B cell (primary cell): ENCODE measurements at regions not wholly inside any gene's neighbourhood (a gene's known extent, or its start where the extent isn't known, plus 50 kb on each side); places are given as distances from the start of the nearest gene placed in this dataset.
"Not testable (repeated sequence)": the region's sequence is repeated elsewhere in the genome, so short reads cannot be mapped to it uniquely, and the experiment has no call there.

Source experiments
- ATAC-seq: fragments of 200-7000 bp; cut with Tn5 transposase; one replicate; pipeline ENCODE4 v1.10.0; 2021; ENCODE audit warnings: low read depth, mild to moderate bottlenecking, moderate number of reproducible peaks, moderate library complexity
- CTCF ChIA-PET: fragments of 350-600 bp; sonication (Branson Sonifier 250); formaldehyde crosslinking; loops from one replicate; lab custom pipeline; 2021; ENCODE audit warnings: antibody characterized with exemption, inconsistent platforms; lab: Charles Lee
- POLR2A ChIA-PET: fragments of 350-600 bp; sonication (Branson Sonifier 250); formaldehyde crosslinking; loops from one replicate; lab custom pipeline; 2021; ENCODE audit warnings: antibody characterized with exemption; lab: Charles Lee
- DNase-seq: peaks from one replicate; pipeline ENCODE4 v3.0.0; 2013
- H2AFZ ChIP-seq: 2 replicates; pipeline ENCODE4 v1.6.1; 2012; ENCODE audit warnings: mild to moderate bottlenecking, low read depth, low read length; ENCODE audit not compliant: insufficient read depth, poor library complexity, severe bottlenecking
- H3K27ac ChIP-seq, 2 donors: 1 replicate in 1 of 2; 2 replicates in 1 of 2; pipeline ENCODE4 v1.5.1; 2012 to 2013; ENCODE audit warnings: low read length in 2 of 2, mild to moderate bottlenecking in 2 of 2, moderate library complexity in 1 of 2
- H3K27me3 ChIP-seq, 4 experiments: fragments of 200-600 bp in 1 of 4; sonication (generic) in 1 of 4; replicated peaks in 1 of 4; 1 replicate in 2 of 4; 2 replicates in 2 of 4; pipeline versions ENCODE4 v1.6.1 to v1.7.0; 2013 to 2016; ENCODE audit warnings: low read length in 3 of 4, mild to moderate bottlenecking in 2 of 4, mixed read lengths in 1 of 4, moderate library complexity in 1 of 4; ENCODE audit not compliant: insufficient read depth in 4 of 4, control insufficient read depth in 3 of 4; ENCODE audit errors: control extremely low read depth in 1 of 4
- H3K36me3 ChIP-seq, 2 experiments: replicated peaks in 1 of 2; 1 replicate in 1 of 2; 2 replicates in 1 of 2; pipeline versions ENCODE4 v1.6.1 to v1.7.1; 2013; ENCODE audit warnings: low read length in 1 of 2; ENCODE audit not compliant: insufficient read depth in 2 of 2, control insufficient read depth in 1 of 2; ENCODE audit errors: control extremely low read depth in 1 of 2, extremely low read depth in 1 of 2
- H3K4me1 ChIP-seq, 2 donors: fragments of 200-600 bp in 1 of 2; sonication (generic) in 1 of 2; 1 replicate in 1 of 2; 2 replicates in 1 of 2; pipeline versions ENCODE4 v1.5.1 to v1.6.1; 2013 to 2017; ENCODE audit warnings: low read length in 2 of 2; ENCODE audit not compliant: control insufficient read depth in 2 of 2, insufficient read depth in 2 of 2
- H3K4me2 ChIP-seq: replicated peaks from 2 replicates; pipeline ENCODE3; 2012; ENCODE audit warnings: mild to moderate bottlenecking, low read depth, low read length; ENCODE audit not compliant: poor library complexity, severe bottlenecking
- H3K4me3 ChIP-seq, 5 experiments: fragments of 200-600 bp in 1 of 5; sonication (generic) in 1 of 5; 1 replicate in 3 of 5; 2 replicates in 2 of 5; pipeline versions ENCODE4 v1.5.1 to v1.7.0; 2011 to 2016; ENCODE audit warnings: low read length in 4 of 5, mild to moderate bottlenecking in 4 of 5, low read depth in 2 of 5, control low read depth in 1 of 5, moderate library complexity in 1 of 5; ENCODE audit not compliant: insufficient read depth in 1 of 5; ENCODE audit errors: control extremely low read depth in 1 of 5, extremely low read depth in 1 of 5
- H3K79me2 ChIP-seq: fragments of 200-600 bp; sonication (generic); one replicate; pipeline ENCODE4 v1.6.0; 2016; ENCODE audit warnings: low read length; ENCODE audit not compliant: control insufficient read depth, insufficient read depth
- H3K9ac ChIP-seq: fragments of 200-600 bp; sonication (generic); 2 replicates; pipeline ENCODE4 v1.6.1; 2017; ENCODE audit warnings: mild to moderate bottlenecking, low read length, moderate library complexity
- H3K9me3 ChIP-seq, 3 donors: one replicate each; pipeline versions ENCODE4 v1.6.1 to v1.7.1; 2013; ENCODE audit warnings: low read length in 2 of 3; ENCODE audit not compliant: control insufficient read depth in 2 of 3, insufficient read depth in 1 of 3; ENCODE audit errors: control extremely low read depth in 1 of 3
- H4K20me1 ChIP-seq: 2 replicates; pipeline ENCODE4 v1.6.0; 2012; ENCODE audit warnings: mild to moderate bottlenecking, low read length; ENCODE audit not compliant: insufficient read depth, control insufficient read depth, poor library complexity, severe bottlenecking
- H3K27ac Mint-ChIP-seq: one replicate; pipeline ENCODE4 v1.8.0; 2021; ENCODE audit warnings: mixed read lengths
- H3K27me3 Mint-ChIP-seq: one replicate; pipeline ENCODE4 v1.8.0; 2021; ENCODE audit warnings: mixed read lengths
- H3K4me1 Mint-ChIP-seq: one replicate; pipeline ENCODE4 v1.8.0; 2021; ENCODE audit warnings: mixed read lengths
- H3K4me3 Mint-ChIP-seq: one replicate; pipeline ENCODE4 v1.8.0; 2021; ENCODE audit warnings: mixed read lengths
- H3K9me3 Mint-ChIP-seq: one replicate; pipeline ENCODE4 v1.8.0; 2022; ENCODE audit warnings: mixed read lengths; ENCODE audit not compliant: insufficient read depth
- EZH2 ChIP-seq: IDR thresholded peaks from 2 replicates; pipeline ENCODE4 v1.6.1; 2012; ENCODE audit warnings: borderline replicate concordance, low read depth, mild to moderate bottlenecking, moderate library complexity, low read length; ENCODE audit not compliant: insufficient read depth, poor library complexity, severe bottlenecking
- WGBS: methylation state at CpG from one replicate; pipeline ENCODE4 v1.1.5; 2013; ENCODE audit warnings: missing lambda C conversion rate; ENCODE audit not compliant: insufficient coverage; 5-methylcytosine and 5-hydroxymethylcytosine counted together
- intact Hi-C: fragments of 100-400 bp; cut with micrococcal nuclease; formaldehyde crosslinking; loops from one replicate; pipeline ENCODE4 v1.10.0; 2022
- TF ChIP-seq, protein P1 (sequence below): fragments of 200-600 bp; IDR thresholded peaks from one replicate; pipeline ENCODE4 v1.8.0; 2022; ENCODE audit warnings: antibody characterized with exemption, mild to moderate bottlenecking

- Histone ChIP-seq H3K27me3 (no peaks in the 10 kb centered on the region), H2AFZ (no peak overlapping the region), H3K9me3 (peaks cover 0 to 2% (median 1%) of the 10 kb centered on the region in 3 donors), H4K20me1 (no peaks in the 10 kb centered on the region), H3K4me1 (no peaks in the 10 kb centered on the region), H3K4me2 (no peak overlapping the region), H3K9ac (no peak overlapping the region), H3K4me3 (no peak overlapping the region), H3K36me3 (no peaks in the 10 kb centered on the region), H3K79me2 (no peaks in the 10 kb centered on the region), H3K27ac (no peak overlapping the region)
- ChIA-PET CTCF (no interaction called here), POLR2A (no interaction called here)
- intact Hi-C loops, result no loop called here
- TF ChIP-seq, protein P1, sequence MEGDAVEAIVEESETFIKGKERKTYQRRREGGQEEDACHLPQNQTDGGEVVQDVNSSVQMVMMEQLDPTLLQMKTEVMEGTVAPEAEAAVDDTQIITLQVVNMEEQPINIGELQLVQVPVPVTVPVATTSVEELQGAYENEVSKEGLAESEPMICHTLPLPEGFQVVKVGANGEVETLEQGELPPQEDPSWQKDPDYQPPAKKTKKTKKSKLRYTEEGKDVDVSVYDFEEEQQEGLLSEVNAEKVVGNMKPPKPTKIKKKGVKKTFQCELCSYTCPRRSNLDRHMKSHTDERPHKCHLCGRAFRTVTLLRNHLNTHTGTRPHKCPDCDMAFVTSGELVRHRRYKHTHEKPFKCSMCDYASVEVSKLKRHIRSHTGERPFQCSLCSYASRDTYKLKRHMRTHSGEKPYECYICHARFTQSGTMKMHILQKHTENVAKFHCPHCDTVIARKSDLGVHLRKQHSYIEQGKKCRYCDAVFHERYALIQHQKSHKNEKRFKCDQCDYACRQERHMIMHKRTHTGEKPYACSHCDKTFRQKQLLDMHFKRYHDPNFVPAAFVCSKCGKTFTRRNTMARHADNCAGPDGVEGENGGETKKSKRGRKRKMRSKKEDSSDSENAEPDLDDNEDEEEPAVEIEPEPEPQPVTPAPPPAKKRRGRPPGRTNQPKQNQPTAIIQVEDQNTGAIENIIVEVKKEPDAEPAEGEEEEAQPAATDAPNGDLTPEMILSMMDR, result no peak
- TF ChIP-seq EZH2, result no peak
- H3K9me3 Mint-ChIP-seq, result no peaks in the 10 kb centered on the region
- no peaks in the 10 kb centered on the region for H3K27me3 Mint-ChIP-seq
- no peak for DNase-seq
- ATAC-seq, result no peak
- 11% methylated on average over 2 of the region's 2 CpGs for WGBS
- no peak overlapping the region for H3K27ac Mint-ChIP-seq
- no peaks in the 10 kb centered on the region for H3K4me1 Mint-ChIP-seq
- no peak overlapping the region for H3K4me3 Mint-ChIP-seq
These were observed 296.5 kb downstream of the ZIC1 start for GRCh38 chr3:147705651-147706051.

DNA sequence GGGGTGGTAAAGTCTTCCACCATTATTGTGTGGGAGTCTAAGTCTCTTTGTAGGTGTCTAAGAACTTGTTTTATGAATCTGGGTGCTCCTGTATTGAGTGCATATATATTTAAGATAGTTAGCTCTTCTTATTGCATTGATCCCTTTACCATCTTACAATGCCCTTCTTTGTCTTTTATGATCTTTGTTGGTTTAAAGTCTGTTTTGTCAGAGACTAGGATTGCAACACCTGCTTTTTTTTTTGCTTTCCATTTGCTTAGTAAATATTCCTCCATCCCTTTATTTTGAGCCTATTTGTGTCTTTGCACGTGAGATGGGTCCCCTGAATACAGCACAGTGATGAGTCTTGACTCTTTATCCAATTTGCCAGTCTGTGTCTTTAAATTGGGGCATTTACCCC, 301.6 kb downstream of the ZIC1 start:
- ATAC-seq, H3K9me3 Mint-ChIP-seq, H3K9me3 ChIP-seq, H3K4me3 Mint-ChIP-seq, H3K4me2 ChIP-seq, DNase-seq, H3K9ac ChIP-seq, H3K27me3 ChIP-seq, CTCF ChIA-PET, POLR2A ChIA-PET, H4K20me1 ChIP-seq, H3K4me1 ChIP-seq, H2AFZ ChIP-seq, H3K27me3 Mint-ChIP-seq, H3K36me3 ChIP-seq, H3K79me2 ChIP-seq, intact Hi-C loops, H3K4me1 Mint-ChIP-seq, H3K4me3 ChIP-seq, H3K27ac ChIP-seq, H3K27ac Mint-ChIP-seq: not testable (repeated sequence)
- no CpG with 5 or more reads among the region's 1 CpG for WGBS
